Activated CD4-positive, alpha-beta T cell treated with anti-CD3 and anti-CD28 coated beads, Interleukin-2, amount 50 U/mL, for 16 hours (primary cell): ENCODE measurements at regions not wholly inside any gene's neighbourhood (a gene's known extent, or its start where the extent isn't known, plus 50 kb on each side); places are given as distances from the start of the nearest gene placed in this dataset.

Experiments
- DNase-seq: peaks from one replicate; pipeline ENCODE4 v3.0.0-alpha.2; 2020

- no peak for DNase-seq
Observed at GRCh38 chr9:119803679-119804078, 434.4 kb upstream of the BRINP1 start.

DNA sequence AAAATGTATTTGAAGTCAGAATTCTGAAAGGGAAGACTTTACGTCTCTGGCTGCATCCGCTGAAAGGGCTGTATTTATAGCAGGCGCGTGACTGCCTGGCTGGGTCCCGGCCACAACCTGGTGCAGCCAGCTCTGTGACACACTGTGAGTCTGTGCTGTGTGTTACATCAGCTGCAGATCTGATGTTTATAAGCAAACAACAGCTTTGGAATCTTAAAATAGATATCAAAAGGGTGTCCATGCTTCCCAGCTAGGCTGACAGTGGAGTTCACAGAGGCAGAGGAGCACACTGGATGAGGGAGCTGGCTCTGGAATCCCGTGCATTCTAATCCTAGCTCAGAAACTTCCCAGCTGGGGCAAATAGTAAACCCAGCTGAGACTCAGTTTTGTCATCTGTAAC is 433.4 kb upstream of the BRINP1 start:
- DNase-seq, result no peak

- no peak for DNase-seq
Observed at GRCh38 chr9:119802133-119802532, 432.9 kb upstream of the BRINP1 start.

DNA sequence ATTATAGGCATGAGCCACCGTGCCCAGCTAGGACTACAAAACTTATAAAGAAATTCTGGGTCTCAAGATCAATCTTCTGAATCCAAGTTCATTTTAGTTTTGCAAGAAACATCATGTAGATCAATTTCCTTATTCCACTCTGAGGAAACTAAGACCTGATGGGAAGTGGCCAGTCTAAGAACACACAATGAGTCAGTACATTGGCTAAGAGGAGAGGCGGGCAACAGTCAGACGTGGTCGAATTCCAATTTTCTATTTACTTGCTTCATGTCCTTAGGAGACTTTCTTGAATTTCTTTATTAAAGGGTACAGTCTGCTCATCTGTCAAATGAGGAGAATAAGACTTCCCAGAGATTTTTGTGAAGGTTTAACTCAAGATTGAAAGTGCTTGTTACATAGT is 432.1 kb upstream of the BRINP1 start:
- DNase-seq, result no peak

- peak; percentile 9 for DNase-seq
Observed at GRCh38 chr9:119795395-119795794, 426.2 kb upstream of the BRINP1 start.

DNA sequence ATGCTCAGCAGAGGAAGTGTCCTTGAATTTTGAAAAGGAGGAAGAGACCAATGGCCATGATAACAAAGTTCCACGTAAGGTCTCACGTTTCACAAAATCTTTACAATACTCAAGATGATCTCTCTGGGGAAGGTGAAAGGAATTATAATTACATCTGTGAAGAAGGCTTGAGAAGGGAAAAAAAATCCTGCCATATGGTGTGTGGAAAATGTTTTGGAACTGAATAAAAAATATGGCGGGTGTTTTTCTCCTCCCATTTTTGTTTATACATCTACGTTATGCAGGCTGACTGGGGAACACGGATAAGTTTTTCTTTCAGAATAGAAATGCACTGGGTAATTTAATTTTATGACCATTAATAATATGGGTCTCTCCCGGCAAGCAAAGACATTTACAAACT is 425.6 kb upstream of the BRINP1 start:
- DNase-seq, result no peak

- no peak for DNase-seq
Observed at GRCh38 chr9:119793218-119793617, 424.0 kb upstream of the BRINP1 start.

GRCh38 chr9:119792242-119792641 is 423.0 kb upstream of the BRINP1 start:
- no peak for DNase-seq

DNA sequence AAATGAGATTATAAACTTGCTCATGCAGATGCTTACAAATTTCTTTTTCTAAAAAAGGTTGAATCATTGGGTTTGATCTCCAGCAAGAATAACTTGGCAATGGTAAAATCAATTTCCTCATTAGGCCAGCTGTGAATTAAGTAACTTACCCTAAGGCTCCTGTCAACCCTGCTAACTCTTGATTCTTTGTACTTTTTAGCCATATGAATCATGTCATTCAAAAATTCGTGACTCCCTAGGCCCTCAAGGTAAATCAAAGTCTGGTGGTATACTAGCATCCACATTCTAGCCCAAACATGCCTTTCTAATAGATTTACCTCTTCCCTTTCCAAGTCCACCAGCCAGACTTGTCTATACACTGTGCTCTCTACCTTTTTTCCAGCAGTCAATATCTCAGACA is 420.8 kb upstream of the BRINP1 start:
- DNase-seq, result no peak

- no peak for DNase-seq
Observed at GRCh38 chr9:119788921-119789320, 419.7 kb upstream of the BRINP1 start.

DNA sequence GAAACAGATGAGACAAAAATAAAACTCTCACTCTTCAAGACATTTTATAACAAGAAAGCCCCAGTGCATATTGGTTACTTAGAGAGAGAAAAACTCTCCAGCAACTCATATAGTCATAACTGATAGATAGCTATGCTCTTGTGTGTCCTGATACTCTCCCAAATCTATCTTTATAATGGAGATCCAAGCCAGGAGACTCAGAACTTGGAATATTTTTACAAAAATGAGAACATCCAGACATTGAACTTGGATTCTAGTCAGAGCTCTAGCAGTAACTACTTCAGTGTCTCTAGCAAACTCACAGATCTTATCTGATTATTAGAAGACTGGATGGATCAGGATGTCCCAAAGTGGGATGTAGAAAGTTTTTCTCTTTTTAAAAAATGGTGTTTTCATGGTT is 412.7 kb upstream of the BRINP1 start:
- DNase-seq, result no peak

GRCh38 chr9:119775410-119775809 is 406.2 kb upstream of the BRINP1 start:
- no peak for DNase-seq

- no peak for DNase-seq
Observed at GRCh38 chr9:119773823-119774222, 404.6 kb upstream of the BRINP1 start.

- DNase-seq, result no peak
Observed at GRCh38 chr9:119771341-119771740, 402.1 kb upstream of the BRINP1 start.

- no peak for DNase-seq
Observed at GRCh38 chr9:119768266-119768665, 399.0 kb upstream of the BRINP1 start.

- no peak for DNase-seq
Observed at GRCh38 chr9:119765632-119766175, 396.5 kb upstream of the BRINP1 start.

DNA sequence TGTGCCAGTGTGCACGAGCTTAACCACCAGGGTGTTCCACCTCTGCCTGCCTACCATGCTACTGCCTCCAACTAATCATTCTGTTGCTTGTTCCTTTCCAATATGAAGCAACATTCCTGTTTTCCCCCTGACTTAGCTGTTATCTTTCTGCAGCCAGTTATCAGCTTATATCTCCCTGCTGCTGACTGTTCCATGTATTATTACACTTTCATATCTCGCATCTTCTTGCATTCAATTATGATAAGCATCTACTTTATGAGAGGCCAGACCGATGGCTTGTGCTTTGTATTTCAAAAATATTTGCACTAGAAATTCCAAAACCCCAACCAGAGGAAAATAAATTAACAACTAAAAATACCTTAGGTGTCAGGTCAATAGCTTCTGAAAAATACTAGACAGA is 394.0 kb upstream of the BRINP1 start:
- no peak for DNase-seq

DNA sequence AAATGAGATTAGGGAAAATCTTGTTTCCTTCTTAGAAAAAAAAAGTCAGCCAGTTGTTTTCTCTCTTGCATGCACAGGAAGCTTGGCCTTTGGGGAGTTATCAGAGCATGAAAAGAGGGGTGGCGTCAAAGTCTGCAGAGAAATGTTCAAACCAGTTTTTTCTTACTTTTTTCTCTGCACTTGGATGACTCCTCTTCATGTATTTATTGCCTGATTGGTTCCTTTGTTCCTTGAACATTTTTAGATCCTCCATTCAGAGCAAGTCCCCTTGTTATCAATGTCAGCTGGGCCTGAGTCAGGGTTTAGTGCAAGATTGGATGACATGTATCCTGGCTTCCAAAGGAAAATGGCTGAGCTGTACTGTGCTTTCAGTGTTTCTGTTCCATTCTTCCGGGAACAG is 392.6 kb upstream of the BRINP1 start:
- DNase-seq, result no peak

- no peak for DNase-seq
Observed at GRCh38 chr9:119758990-119759389, 389.8 kb upstream of the BRINP1 start.

DNA sequence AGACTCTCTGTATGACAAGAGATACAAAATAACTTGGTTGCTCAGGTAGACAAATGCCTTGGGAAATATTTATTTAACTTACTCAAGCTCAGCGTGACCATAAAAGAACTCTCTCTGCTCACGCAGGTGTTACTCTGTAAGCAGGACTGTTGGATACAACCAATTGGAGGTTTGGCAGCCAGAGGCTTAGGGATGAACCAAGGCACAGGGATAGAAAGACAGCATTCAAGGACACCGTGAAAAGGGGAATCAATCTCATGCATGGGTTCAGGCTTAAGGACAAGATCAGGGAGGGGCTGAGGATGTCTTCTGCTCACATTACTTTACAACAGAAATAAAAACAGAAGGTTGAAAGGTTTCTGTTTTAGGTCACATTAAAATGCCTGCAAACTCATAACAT is 389.0 kb upstream of the BRINP1 start:
- no peak for DNase-seq

- DNase-seq, result no peak
Observed at GRCh38 chr9:119739476-119739875, 370.2 kb upstream of the BRINP1 start.

- no peak for DNase-seq
Observed at GRCh38 chr9:119736491-119737454, 367.5 kb upstream of the BRINP1 start.

- DNase-seq, result no peak
Observed at GRCh38 chr9:119727988-119728387, 358.8 kb upstream of the BRINP1 start.

- DNase-seq, result no peak
Observed at GRCh38 chr9:119726035-119726434, 356.8 kb upstream of the BRINP1 start.

GRCh38 chr9:119722384-119722783 is 353.1 kb upstream of the BRINP1 start:
- no peak for DNase-seq
